GM23338 (cell line): ENCODE measurements at regions not wholly inside any gene's neighbourhood (a gene's known extent, or its start where the extent isn't known, plus 50 kb on each side); places are given as distances from the start of the nearest gene placed in this dataset.

Experiments used
- ATAC-seq: fragments of 200-7000 bp; cut with Tn5 transposase; 3 replicates; pipeline ENCODE4 v1.9.1; 2020
- DNase-seq: peaks from one replicate; pipeline ENCODE4 v3.0.0-alpha.2; 2015; ENCODE audit warnings: low spot score
- H2AFZ ChIP-seq: fragments of 200-600 bp; sonication (generic); 2 replicates; pipeline ENCODE4 v1.8.0; 2016; ENCODE audit warnings: antibody characterized with exemption, mild to moderate bottlenecking, moderate library complexity
- H3F3A ChIP-seq: fragments of 200-600 bp; sonication (generic); replicated peaks from 2 replicates; pipeline ENCODE4 v1.8.0; 2017; ENCODE audit warnings: antibody characterized with exemption, mixed run types, low read depth
- H3K27ac ChIP-seq: fragments of 200-600 bp; sonication (generic); 2 replicates; pipeline ENCODE4 v1.6.1; 2016; ENCODE audit warnings: low read depth
- H3K27me3 ChIP-seq: fragments of 200-600 bp; sonication (generic); 2 replicates; pipeline ENCODE4 v1.8.0; 2016; ENCODE audit warnings: mild to moderate bottlenecking, mixed run types, moderate library complexity; ENCODE audit not compliant: insufficient read depth
- H3K36me3 ChIP-seq: fragments of 200-600 bp; sonication (generic); 2 replicates; pipeline ENCODE4 v1.8.0; 2016; ENCODE audit warnings: mild to moderate bottlenecking; ENCODE audit not compliant: insufficient read depth
- H3K4me1 ChIP-seq: fragments of 200-600 bp; sonication (generic); 2 replicates; pipeline ENCODE4 v1.8.0; 2016; ENCODE audit warnings: mild to moderate bottlenecking, moderate library complexity; ENCODE audit not compliant: insufficient read depth
- H3K4me2 ChIP-seq: fragments of 200-600 bp; sonication (generic); 2 replicates; pipeline ENCODE4 v1.7.1; 2017; ENCODE audit warnings: mixed run types
- H3K4me3 ChIP-seq: fragments of 200-600 bp; sonication (generic); 2 replicates; pipeline ENCODE4 v1.6.1; 2016; ENCODE audit warnings: mixed run types
- H3K79me2 ChIP-seq: fragments of 200-600 bp; sonication (generic); replicated peaks from 2 replicates; pipeline ENCODE4 v1.8.0; 2017; ENCODE audit warnings: mild to moderate bottlenecking; ENCODE audit not compliant: insufficient read depth
- H3K9me2 ChIP-seq: fragments of 200-600 bp; sonication (generic); 2 replicates; pipeline ENCODE4 v1.8.0; 2017; ENCODE audit not compliant: insufficient read depth
- H4K20me1 ChIP-seq: fragments of 200-600 bp; sonication (generic); replicated peaks from 2 replicates; pipeline ENCODE4 v1.8.0; 2017; ENCODE audit warnings: mild to moderate bottlenecking; ENCODE audit not compliant: insufficient read depth
- H3K27ac Mint-ChIP-seq: 2 replicates; pipeline ENCODE4 v1.8.0; 2020; ENCODE audit warnings: inconsistent platforms, mild to moderate bottlenecking, moderate library complexity, mixed read lengths
- H3K27me3 Mint-ChIP-seq: 3 replicates; pipeline ENCODE4 v1.8.0; 2022; ENCODE audit warnings: low read depth, mild to moderate bottlenecking, moderate library complexity, mixed read lengths, inconsistent platforms; ENCODE audit not compliant: insufficient read depth, poor library complexity
- H3K36me3 Mint-ChIP-seq: 3 replicates; pipeline ENCODE4 v1.8.0; 2021; ENCODE audit warnings: low read depth, mild to moderate bottlenecking, inconsistent platforms, moderate library complexity, mixed read lengths
- H3K4me1 Mint-ChIP-seq: 3 replicates; pipeline ENCODE4 v1.8.0; 2020; ENCODE audit warnings: mild to moderate bottlenecking, inconsistent platforms, mixed read lengths
- H3K4me3 Mint-ChIP-seq: 3 replicates; pipeline ENCODE4 v1.8.0; 2021; ENCODE audit warnings: moderate library complexity, mild to moderate bottlenecking, inconsistent platforms, mixed read lengths
- H3K9me3 Mint-ChIP-seq: 3 replicates; pipeline ENCODE4 v1.8.0; 2020; ENCODE audit warnings: moderate library complexity, mild to moderate bottlenecking, inconsistent platforms, mixed read lengths
- CREB1 ChIP-seq: fragments of 250-450 bp; sonication (Bioruptor Pico); IDR thresholded peaks from 2 replicates; pipeline ENCODE4 v1.5.0; 2020; ENCODE audit warnings: low read depth, mild to moderate bottlenecking, moderate library complexity
- CTCF ChIP-seq, 2 experiments: fragments of 200-600 bp in 1 of 2; sonication (generic) in 1 of 2; conservative IDR thresholded peaks; 2 replicates each; pipeline versions ENCODE4 v1.5.1 to v1.6.1; 2016 to 2017; ENCODE audit warnings: antibody characterized with exemption in 2 of 2, low read depth in 2 of 2, mild to moderate bottlenecking in 2 of 2, moderate library complexity in 1 of 2
- EZH2 ChIP-seq: fragments of 200-600 bp; sonication (generic); IDR thresholded peaks from one replicate; pipeline ENCODE4 v1.8.0; 2017; ENCODE audit warnings: antibody characterized with exemption, mild to moderate bottlenecking, low read depth; ENCODE audit not compliant: unreplicated experiment
- EZH2phosphoT487 ChIP-seq: fragments of 200-600 bp; sonication (generic); IDR thresholded peaks from one replicate; pipeline ENCODE4 v1.8.1; 2018; ENCODE audit warnings: antibody characterized with exemption; ENCODE audit not compliant: unreplicated experiment
- REST ChIP-seq: IDR thresholded peaks from one replicate; pipeline ENCODE4 v1.6.1; 2018; ENCODE audit warnings: antibody characterized with exemption; ENCODE audit not compliant: unreplicated experiment
- STAT1 ChIP-seq: IDR thresholded peaks from one replicate; pipeline ENCODE4 v1.6.1; 2016; ENCODE audit warnings: antibody characterized with exemption; ENCODE audit not compliant: unreplicated experiment
- ZNF462 ChIP-seq: fragments of 250-450 bp; sonication (Bioruptor Pico); IDR thresholded peaks from 2 replicates; pipeline ENCODE4 v1.5.0; 2020; ENCODE audit warnings: mild to moderate bottlenecking, moderate library complexity

GRCh38 chr10:43983856-43984271, 335.2 kb upstream of the ZNF32 start:
- no peak for TF ChIP-seq EZH2phosphoT487
- TF ChIP-seq STAT1: no peak
- no peak for TF ChIP-seq REST
- no peak for TF ChIP-seq EZH2
- Mint-ChIP-seq H3K4me1 (no peaks in the 10 kb centered on the region), H3K27ac (no peak overlapping the region), H3K36me3 (peaks cover 7% of the 10 kb centered on the region), H3K9me3 (peaks cover 14% of the 10 kb centered on the region), H3K27me3 (no peaks in the 10 kb centered on the region), H3K4me3 (no peak overlapping the region)
- Histone ChIP-seq H3K79me2 (no peaks in the 10 kb centered on the region), H2AFZ (no peak overlapping the region), H3K4me3 (no peak overlapping the region), H3K4me1 (no peaks in the 10 kb centered on the region), H4K20me1 (no peaks in the 10 kb centered on the region), H3K27ac (no peak overlapping the region), H3F3A (no peaks in the 10 kb centered on the region), H3K36me3 (no peaks in the 10 kb centered on the region), H3K9me2 (no peaks in the 10 kb centered on the region; the same call in 1 of the 2 replicates), H3K4me2 (no peak overlapping the region), H3K27me3 (no peaks in the 10 kb centered on the region)
- ATAC-seq (no peak), DNase-seq (no peak)

- DNase-seq: no peak
- H3K36me3 ChIP-seq: no peaks in the 10 kb centered on the region
- H3F3A ChIP-seq: no peaks in the 10 kb centered on the region
- H3K4me1 Mint-ChIP-seq: no peaks in the 10 kb centered on the region
- no peak overlapping the region for H3K4me3 ChIP-seq
- H3K27ac Mint-ChIP-seq: no peak overlapping the region
- no peaks in the 10 kb centered on the region; the same call in 1 of the 2 replicates for H3K9me2 ChIP-seq
- peaks cover 12% of the 10 kb centered on the region for H3K9me3 Mint-ChIP-seq
- no peaks in the 10 kb centered on the region for H3K4me1 ChIP-seq
- no peaks in the 10 kb centered on the region for H3K79me2 ChIP-seq
- H3K27me3 Mint-ChIP-seq: no peaks in the 10 kb centered on the region
- no peak for ATAC-seq
- peaks cover 4% of the 10 kb centered on the region; the same call in 1 of the 3 replicates for H3K36me3 Mint-ChIP-seq
- H3K4me3 Mint-ChIP-seq: no peak overlapping the region
- H3K4me2 ChIP-seq: no peak overlapping the region
- H3K27me3 ChIP-seq: no peaks in the 10 kb centered on the region
- no peak overlapping the region for H3K27ac ChIP-seq
- no peaks in the 10 kb centered on the region for H4K20me1 ChIP-seq
- no peak overlapping the region for H2AFZ ChIP-seq
- TF ChIP-seq CREB1 (CRISPR knock-in tag) (no peak), ZNF462 (CRISPR knock-in tag) (no peak), CTCF (conservative IDR thresholded peaks at IDR 0.05; ENCODE audit: low read depth in 2 of 2) (no peak)
Measured at GRCh38 chr10:43983405-43983804, 334.7 kb upstream of the ZNF32 start.
